HL-60 (cell line): ENCODE measurements at regions not wholly inside any gene's neighbourhood (a gene's known extent, or its start where the extent isn't known, plus 50 kb on each side); places are given as distances from the start of the nearest gene placed in this dataset.

Experiments
- DNase-seq, 2 experiments: peaks; one replicate each; pipeline ENCODE4 v3.0.0-alpha.2; 2010 to 2020; ENCODE audit warnings: low read depth in 1 of 2, low spot score in 1 of 2
- H3K27ac ChIP-seq: fragments of 250-450 bp; sonication (Bioruptor Pico); replicated peaks from 2 replicates; pipeline ENCODE4 v1.5.1; 2020; ENCODE audit warnings: mild to moderate bottlenecking, moderate library complexity
- H3K27me3 ChIP-seq: fragments of 250-450 bp; sonication (Bioruptor Pico); 2 replicates; pipeline ENCODE4 v1.5.1; 2021; ENCODE audit warnings: mild to moderate bottlenecking, moderate library complexity; ENCODE audit not compliant: insufficient read depth, poor library complexity, severe bottlenecking
- H3K4me3 ChIP-seq: replicated peaks from 2 replicates; pipeline ENCODE4 v1.5.1; 2011; ENCODE audit warnings: mild to moderate bottlenecking, control low read depth, low read length; ENCODE audit not compliant: insufficient read depth
- CTCF ChIP-seq: IDR thresholded peaks from one replicate; pipeline ENCODE4 v1.5.1; 2011; ENCODE audit warnings: low read length, control low read depth, inconsistent platforms; ENCODE audit not compliant: insufficient read depth
- GABPA ChIP-seq: IDR thresholded peaks from 2 replicates; pipeline ENCODE4 v1.6.1; 2012; ENCODE audit warnings: low read depth
- POLR2AphosphoS5 ChIP-seq: IDR thresholded peaks from 2 replicates; pipeline ENCODE4 v1.6.1; 2012; ENCODE audit warnings: low read depth
- REST ChIP-seq: IDR thresholded peaks from 2 replicates; pipeline ENCODE4 v1.6.1; 2012; ENCODE audit warnings: low read depth; ENCODE audit not compliant: insufficient replicate concordance
- SPI1 ChIP-seq: IDR thresholded peaks from 2 replicates; pipeline ENCODE4 v1.6.1; 2012; ENCODE audit warnings: low read depth, mild to moderate bottlenecking, borderline replicate concordance

- Histone ChIP-seq H3K27ac (no peak overlapping the region), H3K27me3 (no peaks in the 10 kb centered on the region), H3K4me3 (no peak overlapping the region)
- DNase-seq = no peak
- TF ChIP-seq REST (no peak), SPI1 (no peak), POLR2AphosphoS5 (no peak), CTCF (no peak), GABPA (no peak)
Measured at GRCh38 chr11:127651175-127651887, 650.8 kb upstream of the KIRREL3 start.

GRCh38 chr11:127649958-127650357, 649.4 kb upstream of the KIRREL3 start:
- H3K4me3 ChIP-seq = no peak overlapping the region
- no peak for DNase-seq
- no peak overlapping the region for H3K27ac ChIP-seq
- TF ChIP-seq POLR2AphosphoS5 (no peak), SPI1 (no peak), CTCF (no peak), GABPA (no peak)
- no peaks in the 10 kb centered on the region for H3K27me3 ChIP-seq

- TF ChIP-seq SPI1 = no peak
- no peak for TF ChIP-seq CTCF
- no peak for TF ChIP-seq GABPA
- no peak for TF ChIP-seq POLR2AphosphoS5
- TF ChIP-seq REST = no peak
- Histone ChIP-seq H3K4me3 (no peak overlapping the region), H3K27me3 (no peaks in the 10 kb centered on the region), H3K27ac (no peak overlapping the region)
- no peak for DNase-seq
Measured at GRCh38 chr11:127649071-127649470, 648.5 kb upstream of the KIRREL3 start.

GRCh38 chr11:127648583-127648982, 648.0 kb upstream of the KIRREL3 start:
- no peak for TF ChIP-seq GABPA
- TF ChIP-seq CTCF = no peak
- no peak for TF ChIP-seq REST
- no peak for TF ChIP-seq SPI1
- TF ChIP-seq POLR2AphosphoS5 = no peak
- no peak for DNase-seq
- no peak overlapping the region for H3K4me3 ChIP-seq
- H3K27ac ChIP-seq = no peak overlapping the region
- H3K27me3 ChIP-seq = no peaks in the 10 kb centered on the region
